SK-N-SH (cell line): ENCODE measurements at regions not wholly inside any gene's neighbourhood (a gene's known extent, or its start where the extent isn't known, plus 50 kb on each side); places are given as distances from the start of the nearest gene placed in this dataset.

ENCODE experiments used
- CTCF ChIA-PET: fragments of 300-600, 350-600 bp; formaldehyde crosslinking; extraction: SDS; loops from one replicate; lab custom pipeline; 2021; lab: Yijun Ruan, JAX
- POLR2A ChIA-PET: fragments of 350-600 bp; sonication (Branson Sonifier 250); formaldehyde crosslinking; extraction: SDS; loops from one replicate; lab custom pipeline; 2020; ENCODE audit warnings: antibody characterized with exemption, inconsistent platforms; lab: Yijun Ruan, JAX
- DNase-seq: peaks from one replicate; pipeline ENCODE4 v3.0.0; 2012
- H2AFZ ChIP-seq: fragments of 200-600 bp; sonication (generic); 2 replicates; pipeline ENCODE4 v1.8.1; 2016; ENCODE audit warnings: antibody characterized with exemption, mild to moderate bottlenecking, low read depth
- H3F3A ChIP-seq: fragments of 200-600 bp; sonication (generic); replicated peaks from 2 replicates; pipeline ENCODE3; 2016; ENCODE audit warnings: antibody characterized with exemption, mild to moderate bottlenecking; ENCODE audit not compliant: insufficient read depth
- H3K27ac ChIP-seq, 2 experiments: fragments of 200-500 bp in 1 of 2; fragments of 200-600 bp in 1 of 2; sonication (Bioruptor generic) in 1 of 2; sonication (generic), shearing (Covaris generic) in 1 of 2; 2 replicates each; pipeline versions ENCODE4 v1.5.1 to v1.6.1; 2014 to 2016; ENCODE audit warnings: low read depth in 2 of 2, inconsistent platforms in 1 of 2, low read length in 1 of 2, mild to moderate bottlenecking in 1 of 2, mixed read lengths in 1 of 2
- H3K27me3 ChIP-seq: fragments of 200-600 bp; sonication (generic), shearing (Covaris generic); 2 replicates; pipeline ENCODE4 v1.6.1; 2016; ENCODE audit warnings: mixed run types; ENCODE audit not compliant: insufficient read depth
- H3K36me3 ChIP-seq, 2 experiments: fragments of 200-500 bp in 1 of 2; fragments of 200-600 bp in 1 of 2; sonication (Bioruptor generic) in 1 of 2; sonication (generic) in 1 of 2; replicated peaks in 1 of 2; 2 replicates each; pipeline versions ENCODE3 to v1.5.1; 2014 to 2016; ENCODE audit warnings: low read length in 1 of 2, mild to moderate bottlenecking in 1 of 2; ENCODE audit not compliant: insufficient read depth in 2 of 2, control insufficient read depth in 1 of 2
- H3K4me1 ChIP-seq, 2 experiments: fragments of 200-500 bp in 1 of 2; fragments of 200-600 bp in 1 of 2; sonication (Bioruptor generic) in 1 of 2; sonication (generic), shearing (Covaris generic) in 1 of 2; 2 replicates each; pipeline versions ENCODE4 v1.5.1 to v1.6.1; 2014 to 2016; ENCODE audit warnings: low read depth in 1 of 2, low read length in 1 of 2, mixed run types in 1 of 2; ENCODE audit not compliant: insufficient read depth in 2 of 2, control insufficient read depth in 1 of 2
- H3K4me2 ChIP-seq: fragments of 200-600 bp; sonication (generic), shearing (Covaris generic); 2 replicates; pipeline ENCODE4 v1.6.1; 2017; ENCODE audit warnings: mixed run types
- H3K4me3 ChIP-seq, 2 experiments: fragments of 200-500 bp in 1 of 2; fragments of 200-600 bp in 1 of 2; sonication (Bioruptor generic) in 1 of 2; sonication (generic), shearing (Covaris generic) in 1 of 2; 2 replicates each; pipeline versions ENCODE4 v1.5.1 to v1.8.1; 2014 to 2016; ENCODE audit warnings: low read depth in 2 of 2, inconsistent platforms in 1 of 2, low read length in 1 of 2, mild to moderate bottlenecking in 1 of 2, mixed read lengths in 1 of 2, moderate library complexity in 1 of 2
- H3K79me2 ChIP-seq: fragments of 200-600 bp; sonication (generic); 2 replicates; pipeline ENCODE4 v1.8.1; 2017; ENCODE audit warnings: mild to moderate bottlenecking; ENCODE audit not compliant: insufficient read depth
- H3K9ac ChIP-seq: fragments of 200-600 bp; sonication (generic); 2 replicates; pipeline ENCODE4 v1.6.1; 2017; ENCODE audit warnings: mixed run types
- H3K9me2 ChIP-seq: fragments of 200-600 bp; sonication (generic); 2 replicates; pipeline ENCODE4 v1.6.1; 2017; ENCODE audit warnings: mixed run types
- H3K9me3 ChIP-seq: fragments of 200-600 bp; sonication (generic); 2 replicates; pipeline ENCODE4 v1.6.1; 2017; ENCODE audit warnings: mixed run types, mild to moderate bottlenecking, moderate library complexity
- H4K20me1 ChIP-seq: fragments of 200-600 bp; sonication (generic); 2 replicates; pipeline ENCODE4 v1.6.1; 2017; ENCODE audit warnings: mild to moderate bottlenecking, mixed run types; ENCODE audit not compliant: insufficient read depth
- CHD2 ChIP-seq: fragments of 150-350 bp; IDR thresholded peaks from 2 replicates; pipeline ENCODE4 v1.6.1; 2018; ENCODE audit warnings: low read length; ENCODE audit not compliant: partially characterized antibody
- EP300 ChIP-seq, 2 experiments: IDR thresholded peaks; 2 replicates each; pipeline versions ENCODE4 v1.4.0 to v1.6.1; 2012; ENCODE audit warnings: borderline replicate concordance in 1 of 2, low read depth in 1 of 2, low read length in 1 of 2
- FOSL2 ChIP-seq: IDR thresholded peaks from 2 replicates; pipeline ENCODE4 v1.4.0; 2012; ENCODE audit warnings: low read depth, mild to moderate bottlenecking, moderate library complexity, borderline replicate concordance
- FOXJ3 ChIP-seq: sonication (generic); formaldehyde crosslinking; IDR thresholded peaks from 2 replicates; pipeline ENCODE4 v1.5.1; 2020; ENCODE audit warnings: mild to moderate bottlenecking, missing genetic modification reagents
- MEF2A ChIP-seq: IDR thresholded peaks from 2 replicates; pipeline ENCODE4 v1.4.0; 2012; ENCODE audit warnings: low read depth, borderline replicate concordance
- NFIC ChIP-seq: IDR thresholded peaks from 2 replicates; pipeline ENCODE4 v1.4.0; 2012; ENCODE audit warnings: borderline replicate concordance
- NRF1 ChIP-seq: IDR thresholded peaks from 2 replicates; pipeline ENCODE4 v1.6.1; 2012; ENCODE audit warnings: low read depth, mild to moderate bottlenecking, low read length
- POLR2AphosphoS5 ChIP-seq: IDR thresholded peaks from 2 replicates; pipeline ENCODE4 v1.6.1; 2012; ENCODE audit warnings: low read depth, low read length
- RAD21 ChIP-seq: IDR thresholded peaks from 2 replicates; pipeline ENCODE4 v1.6.1; 2012; ENCODE audit warnings: mild to moderate bottlenecking, low read length
- RCOR1 ChIP-seq: fragments of 150-350 bp; IDR thresholded peaks from 2 replicates; pipeline ENCODE4 v1.6.1; 2017; ENCODE audit warnings: antibody characterized with exemption, low read length
- RFX5 ChIP-seq: IDR thresholded peaks from 2 replicates; pipeline ENCODE4 v1.6.1; 2012; ENCODE audit warnings: mild to moderate bottlenecking, improper control_type of control experiment, low read length
- SIN3A ChIP-seq: IDR thresholded peaks from 2 replicates; pipeline ENCODE4 v1.6.1; 2012; ENCODE audit warnings: low read depth, mild to moderate bottlenecking, low read length, moderate library complexity, borderline replicate concordance
- TAF1 ChIP-seq: IDR thresholded peaks from 2 replicates; pipeline ENCODE4 v1.6.1; 2012; ENCODE audit warnings: low read depth, mild to moderate bottlenecking, low read length, moderate library complexity, borderline replicate concordance
- TEAD4 ChIP-seq: IDR thresholded peaks from 2 replicates; pipeline ENCODE4 v1.4.0; 2012; ENCODE audit warnings: mild to moderate bottlenecking, borderline replicate concordance; ENCODE audit not compliant: insufficient read depth
- WGBS: methylation state at CpG from one replicate; pipeline ENCODE4 v1.1.6; 2017; ENCODE audit warnings: low lambda C conversion rate; 5-methylcytosine and 5-hydroxymethylcytosine counted together
- TF ChIP-seq, protein P1 (sequence below): IDR thresholded peaks from 2 replicates; pipeline ENCODE4 v1.4.0; 2012; ENCODE audit warnings: low read depth, borderline replicate concordance
- TF ChIP-seq, protein P2 (sequence below): fragments of 200-600 bp; sonication (generic); IDR thresholded peaks from 2 replicates; pipeline ENCODE4 v1.6.1; 2017; ENCODE audit warnings: antibody characterized with exemption, mild to moderate bottlenecking, moderate library complexity
- TF ChIP-seq, protein P3 (sequence below): IDR thresholded peaks from 2 replicates; pipeline ENCODE4 v1.4.0; 2012; ENCODE audit warnings: low read depth, borderline replicate concordance
- TF ChIP-seq, protein P4 (sequence below): fragments of 150-350 bp; IDR thresholded peaks from 2 replicates; pipeline ENCODE4 v1.6.1; 2016; ENCODE audit warnings: mild to moderate bottlenecking, low read depth, low read length
- TF ChIP-seq, protein P5 (sequence below): IDR thresholded peaks from 2 replicates; pipeline ENCODE4 v1.4.0; 2012; ENCODE audit warnings: low read depth

DNA sequence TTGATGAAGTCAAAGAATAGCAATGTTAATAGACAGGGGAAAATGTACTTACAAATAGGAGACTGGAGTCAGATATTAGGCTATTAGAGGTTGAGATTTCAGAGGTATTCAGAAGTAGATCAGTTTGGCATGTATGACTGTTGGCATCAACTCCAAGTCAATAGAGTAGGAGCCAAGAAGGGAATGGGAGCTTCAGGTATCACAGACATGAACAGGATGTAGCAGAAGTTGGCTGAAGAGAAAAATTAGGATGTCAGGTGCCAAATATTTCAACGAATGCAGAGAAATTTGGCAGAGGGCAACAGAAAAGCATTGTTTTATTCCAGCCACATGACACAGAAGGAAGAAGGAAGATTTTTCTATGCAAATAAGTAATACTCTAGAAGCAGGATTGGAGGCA, 69.7 kb downstream of the GLYATL1 start:
- WGBS, result 0% methylated on average over 1 of the region's 1 CpG

DNA sequence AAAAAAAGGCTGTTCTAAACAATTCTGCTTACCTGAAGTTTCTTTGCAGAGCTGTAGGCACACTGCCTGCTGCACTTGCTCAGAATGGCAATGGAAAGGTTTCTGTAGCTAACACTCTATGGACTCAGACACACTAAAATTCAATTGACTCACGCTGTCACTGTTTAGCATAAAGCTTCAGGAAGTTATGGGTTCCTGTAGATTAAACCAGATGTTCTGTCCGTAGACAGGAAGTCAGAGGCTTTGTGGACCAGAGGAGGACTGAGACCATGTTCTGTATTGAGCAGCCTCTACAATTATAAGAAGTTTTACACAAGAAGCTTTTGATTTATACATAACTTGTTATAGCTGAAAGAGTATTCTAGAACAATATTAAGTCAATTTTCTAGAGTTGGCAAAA, 70.4 kb downstream of the GLYATL1 start:
- Histone ChIP-seq H4K20me1 (no peaks in the 10 kb centered on the region), H3K27ac (no peak overlapping the region), H3K36me3 (no peaks in the 10 kb centered on the region), H3K9me2 (no peaks in the 10 kb centered on the region), H3K9ac (no peak overlapping the region), H3K4me3 (no peak overlapping the region), H3K79me2 (no peaks in the 10 kb centered on the region), H3K9me3 (no peaks in the 10 kb centered on the region), H3K4me2 (no peak overlapping the region), H3K4me1 (no peaks in the 10 kb centered on the region), H2AFZ (no peak overlapping the region), H3F3A (no peaks in the 10 kb centered on the region), H3K27me3 (peaks cover 3% of the 10 kb centered on the region; the same call in 1 of the 2 replicates)
- no peak for DNase-seq
- POLR2A ChIA-PET, result no interaction called here
- CTCF ChIA-PET, result interaction anchor here (0.9 to 1.1 kb wide), 2 partner anchors 14 to 126 kb away, joined by 3 read pairs; no protein-coding TSS in a partner anchor
- 0% methylated on average over 2 of the region's 2 CpGs for WGBS
- no peak for TF ChIP-seq FOSL2
- TF ChIP-seq, protein P1, sequence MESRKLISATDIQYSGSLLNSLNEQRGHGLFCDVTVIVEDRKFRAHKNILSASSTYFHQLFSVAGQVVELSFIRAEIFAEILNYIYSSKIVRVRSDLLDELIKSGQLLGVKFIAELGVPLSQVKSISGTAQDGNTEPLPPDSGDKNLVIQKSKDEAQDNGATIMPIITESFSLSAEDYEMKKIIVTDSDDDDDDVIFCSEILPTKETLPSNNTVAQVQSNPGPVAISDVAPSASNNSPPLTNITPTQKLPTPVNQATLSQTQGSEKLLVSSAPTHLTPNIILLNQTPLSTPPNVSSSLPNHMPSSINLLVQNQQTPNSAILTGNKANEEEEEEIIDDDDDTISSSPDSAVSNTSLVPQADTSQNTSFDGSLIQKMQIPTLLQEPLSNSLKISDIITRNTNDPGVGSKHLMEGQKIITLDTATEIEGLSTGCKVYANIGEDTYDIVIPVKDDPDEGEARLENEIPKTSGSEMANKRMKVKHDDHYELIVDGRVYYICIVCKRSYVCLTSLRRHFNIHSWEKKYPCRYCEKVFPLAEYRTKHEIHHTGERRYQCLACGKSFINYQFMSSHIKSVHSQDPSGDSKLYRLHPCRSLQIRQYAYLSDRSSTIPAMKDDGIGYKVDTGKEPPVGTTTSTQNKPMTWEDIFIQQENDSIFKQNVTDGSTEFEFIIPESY, result no peak
- TF ChIP-seq, protein P2, sequence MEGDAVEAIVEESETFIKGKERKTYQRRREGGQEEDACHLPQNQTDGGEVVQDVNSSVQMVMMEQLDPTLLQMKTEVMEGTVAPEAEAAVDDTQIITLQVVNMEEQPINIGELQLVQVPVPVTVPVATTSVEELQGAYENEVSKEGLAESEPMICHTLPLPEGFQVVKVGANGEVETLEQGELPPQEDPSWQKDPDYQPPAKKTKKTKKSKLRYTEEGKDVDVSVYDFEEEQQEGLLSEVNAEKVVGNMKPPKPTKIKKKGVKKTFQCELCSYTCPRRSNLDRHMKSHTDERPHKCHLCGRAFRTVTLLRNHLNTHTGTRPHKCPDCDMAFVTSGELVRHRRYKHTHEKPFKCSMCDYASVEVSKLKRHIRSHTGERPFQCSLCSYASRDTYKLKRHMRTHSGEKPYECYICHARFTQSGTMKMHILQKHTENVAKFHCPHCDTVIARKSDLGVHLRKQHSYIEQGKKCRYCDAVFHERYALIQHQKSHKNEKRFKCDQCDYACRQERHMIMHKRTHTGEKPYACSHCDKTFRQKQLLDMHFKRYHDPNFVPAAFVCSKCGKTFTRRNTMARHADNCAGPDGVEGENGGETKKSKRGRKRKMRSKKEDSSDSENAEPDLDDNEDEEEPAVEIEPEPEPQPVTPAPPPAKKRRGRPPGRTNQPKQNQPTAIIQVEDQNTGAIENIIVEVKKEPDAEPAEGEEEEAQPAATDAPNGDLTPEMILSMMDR, result no peak
- no peak for TF ChIP-seq CHD2
- no peak for TF ChIP-seq RFX5
- TF ChIP-seq EP300 (IDR thresholded peaks at IDR 0.05; ENCODE audit: borderline replicate concordance in 1 of 2, low read depth in 1 of 2, low read length in 1 of 2), result no peak
- TF ChIP-seq POLR2AphosphoS5, result no peak
- TF ChIP-seq RAD21, result no peak
- TF ChIP-seq TEAD4, result no peak
- TF ChIP-seq NRF1, result no peak
- TF ChIP-seq, protein P3, sequence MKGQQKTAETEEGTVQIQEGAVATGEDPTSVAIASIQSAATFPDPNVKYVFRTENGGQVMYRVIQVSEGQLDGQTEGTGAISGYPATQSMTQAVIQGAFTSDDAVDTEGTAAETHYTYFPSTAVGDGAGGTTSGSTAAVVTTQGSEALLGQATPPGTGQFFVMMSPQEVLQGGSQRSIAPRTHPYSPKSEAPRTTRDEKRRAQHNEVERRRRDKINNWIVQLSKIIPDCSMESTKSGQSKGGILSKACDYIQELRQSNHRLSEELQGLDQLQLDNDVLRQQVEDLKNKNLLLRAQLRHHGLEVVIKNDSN, result no peak
- TF ChIP-seq, protein P4, sequence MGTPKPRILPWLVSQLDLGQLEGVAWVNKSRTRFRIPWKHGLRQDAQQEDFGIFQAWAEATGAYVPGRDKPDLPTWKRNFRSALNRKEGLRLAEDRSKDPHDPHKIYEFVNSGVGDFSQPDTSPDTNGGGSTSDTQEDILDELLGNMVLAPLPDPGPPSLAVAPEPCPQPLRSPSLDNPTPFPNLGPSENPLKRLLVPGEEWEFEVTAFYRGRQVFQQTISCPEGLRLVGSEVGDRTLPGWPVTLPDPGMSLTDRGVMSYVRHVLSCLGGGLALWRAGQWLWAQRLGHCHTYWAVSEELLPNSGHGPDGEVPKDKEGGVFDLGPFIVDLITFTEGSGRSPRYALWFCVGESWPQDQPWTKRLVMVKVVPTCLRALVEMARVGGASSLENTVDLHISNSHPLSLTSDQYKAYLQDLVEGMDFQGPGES, result no peak
- TF ChIP-seq FOXJ3 (CRISPR knock-in tag), result no peak
- no peak for TF ChIP-seq SIN3A
- TF ChIP-seq MEF2A, result no peak

More for the DNA sequence above, 69.7 kb downstream of the GLYATL1 start:
- Histone ChIP-seq H3K79me2 (no peaks in the 10 kb centered on the region), H3K36me3 (no peaks in the 10 kb centered on the region), H3K4me1 (no peaks in the 10 kb centered on the region), H3F3A (no peaks in the 10 kb centered on the region), H3K4me3 (no peak overlapping the region), H3K4me2 (no peak overlapping the region), H3K9ac (no peak overlapping the region), H4K20me1 (no peaks in the 10 kb centered on the region), H2AFZ (no peak overlapping the region), H3K9me2 (no peaks in the 10 kb centered on the region), H3K9me3 (no peaks in the 10 kb centered on the region), H3K27ac (no peak overlapping the region), H3K27me3 (peaks cover 3% of the 10 kb centered on the region; the same call in 1 of the 2 replicates)
- ChIA-PET CTCF (no interaction called here), POLR2A (no interaction called here)
- no peak for DNase-seq
- TF ChIP-seq, protein P1, result no peak
- TF ChIP-seq RCOR1 (no peak), NRF1 (no peak), TAF1 (no peak), NFIC (no peak)
- TF ChIP-seq, protein P5, sequence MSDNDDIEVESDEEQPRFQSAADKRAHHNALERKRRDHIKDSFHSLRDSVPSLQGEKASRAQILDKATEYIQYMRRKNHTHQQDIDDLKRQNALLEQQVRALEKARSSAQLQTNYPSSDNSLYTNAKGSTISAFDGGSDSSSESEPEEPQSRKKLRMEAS, result no peak
